Chondrocyte (in vitro differentiated cells): ENCODE measurements at regions not wholly inside any gene's neighbourhood (a gene's known extent, or its start where the extent isn't known, plus 50 kb on each side); places are given as distances from the start of the nearest gene placed in this dataset.
"Not testable (repeated sequence)": the region's sequence is repeated elsewhere in the genome, so short reads cannot be mapped to it uniquely, and the experiment has no call there.

Source experiments
- DNase-seq: peaks from one replicate; pipeline ENCODE4 v3.0.0; 2021; ENCODE audit warnings: mixed read lengths, low spot score
- H3K27ac Mint-ChIP-seq: one replicate; pipeline ENCODE4 v1.8.0; 2021; ENCODE audit warnings: mild to moderate bottlenecking, moderate library complexity, mixed read lengths; ENCODE audit not compliant: unreplicated experiment
- H3K27me3 Mint-ChIP-seq: 2 replicates; pipeline ENCODE4 v1.8.0; 2021; ENCODE audit warnings: low read depth, mixed read lengths
- H3K36me3 Mint-ChIP-seq: 2 replicates; pipeline ENCODE4 v1.8.0; 2021; ENCODE audit warnings: low read depth, mixed read lengths
- H3K4me1 Mint-ChIP-seq: 2 replicates; pipeline ENCODE4 v1.8.0; 2021; ENCODE audit warnings: low read depth, mild to moderate bottlenecking, mixed read lengths
- H3K4me3 Mint-ChIP-seq: one replicate; pipeline ENCODE4 v1.8.0; 2021; ENCODE audit warnings: mild to moderate bottlenecking, moderate library complexity, mixed read lengths; ENCODE audit not compliant: unreplicated experiment
- H3K9me3 Mint-ChIP-seq: 2 replicates; pipeline ENCODE4 v1.8.0; 2021; ENCODE audit warnings: low read depth, mixed read lengths
- TF ChIP-seq, protein P1 (sequence below): fragments of 200-600 bp; sonication (generic); IDR thresholded peaks from 2 replicates; pipeline ENCODE4 v1.5.0; 2021; ENCODE audit warnings: antibody characterized with exemption, mild to moderate bottlenecking, moderate library complexity

GRCh38 chr2:173568054-173568453, 213.4 kb downstream of the CDCA7 start:
- Mint-ChIP-seq H3K36me3 (no peaks in the 10 kb centered on the region), H3K4me3 (no peak overlapping the region), H3K27ac (no peak overlapping the region), H3K27me3 (no peaks in the 10 kb centered on the region), H3K4me1 (peaks cover 12% of the 10 kb centered on the region), H3K9me3 (peaks cover 4% of the 10 kb centered on the region)
- DNase-seq, result no peak
- TF ChIP-seq, protein P1, sequence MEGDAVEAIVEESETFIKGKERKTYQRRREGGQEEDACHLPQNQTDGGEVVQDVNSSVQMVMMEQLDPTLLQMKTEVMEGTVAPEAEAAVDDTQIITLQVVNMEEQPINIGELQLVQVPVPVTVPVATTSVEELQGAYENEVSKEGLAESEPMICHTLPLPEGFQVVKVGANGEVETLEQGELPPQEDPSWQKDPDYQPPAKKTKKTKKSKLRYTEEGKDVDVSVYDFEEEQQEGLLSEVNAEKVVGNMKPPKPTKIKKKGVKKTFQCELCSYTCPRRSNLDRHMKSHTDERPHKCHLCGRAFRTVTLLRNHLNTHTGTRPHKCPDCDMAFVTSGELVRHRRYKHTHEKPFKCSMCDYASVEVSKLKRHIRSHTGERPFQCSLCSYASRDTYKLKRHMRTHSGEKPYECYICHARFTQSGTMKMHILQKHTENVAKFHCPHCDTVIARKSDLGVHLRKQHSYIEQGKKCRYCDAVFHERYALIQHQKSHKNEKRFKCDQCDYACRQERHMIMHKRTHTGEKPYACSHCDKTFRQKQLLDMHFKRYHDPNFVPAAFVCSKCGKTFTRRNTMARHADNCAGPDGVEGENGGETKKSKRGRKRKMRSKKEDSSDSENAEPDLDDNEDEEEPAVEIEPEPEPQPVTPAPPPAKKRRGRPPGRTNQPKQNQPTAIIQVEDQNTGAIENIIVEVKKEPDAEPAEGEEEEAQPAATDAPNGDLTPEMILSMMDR, result peak; percentile 61

DNA sequence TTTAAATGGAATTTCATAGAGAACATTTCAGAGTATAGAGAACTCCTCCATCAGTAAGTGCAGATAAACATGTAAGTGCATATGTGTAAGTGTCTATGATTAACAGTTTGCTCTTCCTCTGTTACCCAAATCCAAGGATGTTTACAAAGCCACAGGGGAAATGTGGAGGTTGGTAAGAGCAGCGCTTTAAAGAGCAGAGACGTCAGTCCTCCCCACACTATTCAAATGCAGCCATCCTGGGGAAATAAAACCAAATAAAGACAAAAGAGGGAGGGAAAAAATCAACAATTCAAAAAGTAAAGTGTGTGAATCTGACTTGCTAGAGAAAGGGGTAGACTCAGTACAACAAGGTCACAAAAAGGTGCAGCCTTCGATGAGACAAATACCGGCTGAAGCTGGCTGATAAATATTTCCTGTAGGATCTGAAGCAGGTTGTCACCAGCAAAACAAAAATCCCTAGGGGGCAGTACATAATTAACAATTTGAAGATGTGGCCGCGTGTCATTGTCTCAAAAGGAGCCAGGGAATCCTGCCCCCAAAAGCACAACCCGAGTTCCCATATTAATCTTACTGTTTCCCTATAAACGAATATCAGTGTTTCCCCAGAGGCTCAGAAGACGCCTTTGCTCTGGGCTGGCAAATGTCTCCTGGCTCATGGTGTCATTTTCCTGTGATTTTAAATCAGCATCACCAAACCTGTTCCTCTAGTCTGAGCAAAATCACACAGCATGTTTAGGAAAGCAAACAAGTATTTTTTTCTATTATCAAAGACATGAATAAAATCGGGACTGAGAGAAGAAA, 216.5 kb downstream of the CDCA7 start:
- Mint-ChIP-seq H3K4me1 (peaks cover 12% of the 10 kb centered on the region), H3K4me3 (no peak overlapping the region), H3K27ac (no peak overlapping the region), H3K36me3 (peaks cover 1% of the 10 kb centered on the region), H3K9me3 (peaks cover 9% of the 10 kb centered on the region), H3K27me3 (no peaks in the 10 kb centered on the region)
- TF ChIP-seq, protein P1, result peak; percentile 78
- DNase-seq, result no peak

DNA sequence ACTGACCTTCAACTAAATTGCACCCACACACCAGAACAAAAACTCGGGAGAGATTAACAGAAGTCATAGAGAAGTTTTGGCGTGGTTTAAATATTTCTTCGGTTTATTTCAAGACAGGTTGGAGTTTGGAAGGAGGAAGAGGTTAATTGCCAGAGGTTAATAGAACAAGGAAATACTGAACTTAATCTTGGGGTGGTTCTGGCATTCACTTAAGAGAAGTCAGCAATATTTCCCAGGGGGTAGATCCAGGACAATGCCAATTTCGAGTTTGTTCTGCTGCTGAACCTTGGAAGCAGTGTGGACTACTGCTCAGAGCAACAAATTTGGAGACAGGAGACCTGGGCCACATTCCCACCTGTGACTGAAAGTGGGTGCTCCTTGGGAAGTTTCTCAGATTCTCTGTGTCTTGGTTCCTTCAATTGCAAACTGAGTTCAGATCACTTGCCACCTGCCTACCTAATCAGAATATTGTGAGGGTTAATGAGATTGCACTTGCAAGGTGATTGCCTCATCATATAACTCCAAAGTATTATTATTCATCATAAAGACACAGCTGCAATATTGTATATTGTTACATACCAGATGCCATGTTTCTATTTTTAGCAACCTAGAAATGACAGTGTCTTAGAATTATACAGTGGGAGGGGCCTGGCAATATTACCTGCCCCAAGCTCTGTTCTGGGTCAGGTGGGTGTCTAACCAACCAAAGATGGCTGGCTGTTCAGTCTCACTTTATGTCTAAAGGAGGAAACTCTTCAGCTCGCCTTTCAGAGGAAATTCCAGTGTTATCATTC, 217.4 kb downstream of the CDCA7 start:
- Mint-ChIP-seq H3K9me3 (peaks cover 9% of the 10 kb centered on the region), H3K4me1 (peaks cover 12% of the 10 kb centered on the region), H3K27me3 (no peaks in the 10 kb centered on the region), H3K4me3 (no peak overlapping the region), H3K27ac (no peak overlapping the region), H3K36me3 (peaks cover 1% of the 10 kb centered on the region)
- DNase-seq, result no peak
- TF ChIP-seq, protein P1, result no peak

- peaks cover 9% of the 10 kb centered on the region for H3K9me3 Mint-ChIP-seq
- no peak overlapping the region for H3K27ac Mint-ChIP-seq
- no peak for DNase-seq
- H3K4me1 Mint-ChIP-seq, result peaks cover 12% of the 10 kb centered on the region
- H3K4me3 Mint-ChIP-seq, result no peak overlapping the region
- no peaks in the 10 kb centered on the region for H3K27me3 Mint-ChIP-seq
- peaks cover 1% of the 10 kb centered on the region for H3K36me3 Mint-ChIP-seq
- TF ChIP-seq, protein P1, result no peak
These were observed 218.2 kb downstream of the CDCA7 start for GRCh38 chr2:173572848-173573247.

DNA sequence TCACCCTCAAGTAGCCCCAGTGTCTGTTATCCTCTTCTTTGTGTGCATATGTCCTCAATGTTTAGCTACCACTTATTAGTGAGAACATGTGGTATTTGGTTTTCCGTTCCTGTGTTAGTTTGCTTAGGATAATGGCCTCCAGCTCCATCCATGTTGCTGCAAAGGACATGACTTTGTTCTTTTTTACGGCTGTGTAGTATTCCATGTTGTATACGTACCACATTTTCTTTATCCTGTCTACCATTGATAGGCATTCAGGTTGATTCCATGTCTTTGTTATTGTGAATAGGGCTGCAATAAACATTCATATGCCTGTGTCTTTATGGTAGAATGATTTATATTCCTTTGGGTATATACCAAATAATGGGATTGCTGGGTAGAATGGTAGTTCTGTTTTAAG, 219.1 kb downstream of the CDCA7 start:
- not testable (repeated sequence) for H3K36me3 Mint-ChIP-seq, H3K4me3 Mint-ChIP-seq, H3K9me3 Mint-ChIP-seq, DNase-seq, H3K27ac Mint-ChIP-seq, H3K27me3 Mint-ChIP-seq
- H3K4me1 Mint-ChIP-seq, result peaks cover 12% of the 10 kb centered on the region
